Right ventricle myocardium inferior (tissue), 1 donor: ENCODE measurements at regions not wholly inside any gene's neighbourhood (a gene's known extent, or its start where the extent isn't known, plus 50 kb on each side); places are given as distances from the start of the nearest gene placed in this dataset.
"Not testable (repeated sequence)": the region's sequence is repeated elsewhere in the genome, so short reads cannot be mapped to it uniquely, and the experiment has no call there.

ENCODE experiments used
- ATAC-seq: fragments of 200-7000 bp; cut with Tn5 transposase; one replicate; pipeline ENCODE4 v1.9.1; 2020; ENCODE audit warnings: mild to moderate bottlenecking, moderate library complexity
- DNase-seq: peaks from one replicate; pipeline ENCODE4 v3.0.0; 2021; ENCODE audit errors: missing footprints
- intact Hi-C: fragments of 100-400 bp; cut with DNase I; formaldehyde crosslinking; loops from one replicate; pipeline ENCODE4 v1.11.0; 2022
- donor health status: DM: no; HTN: yes; CAD: no; lungs with severe emphysema.

- no peak for DNase-seq
- no peak for ATAC-seq
- intact Hi-C loops = no loop called here
Measured at GRCh38 chr13:78913656-78914055, 254.7 kb upstream of the OBI1 start.

GRCh38 chr13:78910147-78910546 is 251.2 kb upstream of the OBI1 start:
- intact Hi-C loops = no loop called here
- DNase-seq = no peak
- no peak for ATAC-seq

- intact Hi-C loops = no loop called here
- DNase-seq (no peak), ATAC-seq (no peak)
Measured at GRCh38 chr13:78909276-78909675, 250.3 kb upstream of the OBI1 start.

GRCh38 chr13:78907006-78907405 is 248.1 kb upstream of the OBI1 start:
- intact Hi-C loops = no loop called here
- ATAC-seq = no peak

DNA sequence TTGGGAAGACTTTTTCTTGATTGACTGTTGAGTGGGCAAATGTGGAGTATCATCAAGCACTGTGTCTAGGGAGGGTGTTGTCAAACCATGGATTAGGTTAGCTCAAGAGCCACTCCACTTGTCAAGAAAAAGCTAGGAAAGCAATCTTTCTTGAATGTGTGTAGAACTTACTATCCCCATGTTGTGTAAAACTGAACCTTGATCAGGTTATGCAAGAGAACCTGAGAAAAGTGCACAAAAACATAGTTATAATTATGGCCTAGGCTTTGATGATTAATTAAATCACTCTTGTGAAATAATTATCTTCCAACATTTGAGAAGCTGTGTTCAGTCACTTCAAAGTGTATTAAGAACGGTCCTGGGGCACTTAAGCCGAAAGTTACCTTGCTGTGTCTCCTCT is 238.2 kb upstream of the OBI1 start:
- DNase-seq = no peak
- intact Hi-C loops = no loop called here
- ATAC-seq = no peak

More at GRCh38 chr13:78907006-78907405, 248.1 kb upstream of the OBI1 start:
- DNase-seq = no peak

- no peak for ATAC-seq
- DNase-seq = no peak
- intact Hi-C loops = no loop called here
Measured at GRCh38 chr13:78884571-78884970, 225.6 kb upstream of the OBI1 start.

- intact Hi-C loops = no loop called here
- no peak for DNase-seq
Measured at GRCh38 chr13:78881751-78882150, 222.8 kb upstream of the OBI1 start.

GRCh38 chr13:78881054-78881453 is 222.1 kb upstream of the OBI1 start:
- intact Hi-C loops = no loop called here

More at GRCh38 chr13:78881751-78882150, 222.8 kb upstream of the OBI1 start:
- ATAC-seq = no peak

GRCh38 chr13:78876915-78877549 is 218.1 kb upstream of the OBI1 start:
- peak; percentile 48 for DNase-seq
- no peak for ATAC-seq
- intact Hi-C loops = no loop called here

More at GRCh38 chr13:78881054-78881453, 222.1 kb upstream of the OBI1 start:
- no peak for DNase-seq
- no peak for ATAC-seq

GRCh38 chr13:78875792-78876580 is 217.0 kb upstream of the OBI1 start:
- DNase-seq (peak; percentile 37), ATAC-seq (no peak)
- intact Hi-C loops = no loop called here

DNA sequence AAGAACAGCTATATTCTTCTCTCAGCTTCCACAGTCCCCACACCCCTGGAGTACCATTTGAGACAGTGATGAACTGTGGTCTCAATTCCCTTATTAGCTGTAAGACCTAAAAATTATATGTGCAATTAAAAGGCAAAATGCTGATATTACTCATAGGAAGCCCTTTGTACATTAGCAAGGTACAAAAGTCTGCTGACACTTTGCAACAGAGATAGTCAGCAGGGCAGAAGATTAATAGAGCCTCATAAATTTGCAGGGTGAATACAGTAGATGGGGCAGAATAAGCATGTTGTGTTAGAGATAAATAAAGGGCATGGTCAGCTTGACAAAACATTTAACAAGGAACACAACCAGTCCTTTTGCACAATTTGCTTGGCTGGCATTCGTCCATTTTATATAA is 210.0 kb upstream of the OBI1 start:
- ATAC-seq (no peak), DNase-seq (no peak)
- intact Hi-C loops = no loop called here

DNA sequence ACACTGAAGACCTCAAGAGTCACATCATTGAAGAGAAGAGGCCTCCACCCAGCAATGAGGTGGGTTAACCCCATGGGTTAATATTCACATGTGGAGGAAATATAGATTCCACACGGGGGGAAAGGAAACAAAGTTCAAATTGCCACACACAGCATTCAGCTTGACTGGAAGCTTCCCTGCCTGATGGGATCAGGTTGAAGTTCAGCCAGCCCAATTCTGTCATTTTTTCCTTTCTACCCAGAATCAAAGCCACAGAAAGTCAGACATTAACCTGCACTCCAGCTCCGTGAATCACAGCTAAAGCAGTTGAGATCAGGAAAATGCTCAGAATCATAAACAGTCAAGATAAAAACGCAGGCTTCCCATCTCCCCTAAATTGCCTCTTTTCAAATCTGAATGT is 208.7 kb upstream of the OBI1 start:
- ATAC-seq (no peak), DNase-seq (no peak)
- intact Hi-C loops = no loop called here

DNA sequence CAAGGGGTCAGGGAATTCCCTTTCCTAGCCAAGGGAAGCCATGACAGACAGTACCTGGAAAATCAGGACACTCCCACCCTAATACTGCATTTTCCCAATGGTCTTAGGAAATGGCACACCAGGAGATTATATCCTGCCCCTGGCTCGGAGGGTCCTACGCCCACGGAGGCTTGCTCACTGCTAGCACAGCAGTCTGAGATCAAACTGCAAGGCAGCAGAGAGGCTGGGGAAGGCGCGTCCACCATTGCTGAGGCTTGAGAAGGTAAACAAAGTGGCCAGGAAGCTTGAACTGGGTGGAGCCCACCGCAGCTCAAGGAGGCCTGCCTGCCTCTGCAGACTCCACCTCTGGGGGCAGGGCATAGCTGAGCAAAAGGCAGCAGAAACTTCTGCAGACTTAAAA is 207.1 kb upstream of the OBI1 start:
- intact Hi-C loops, ATAC-seq, DNase-seq: not testable (repeated sequence)

DNA sequence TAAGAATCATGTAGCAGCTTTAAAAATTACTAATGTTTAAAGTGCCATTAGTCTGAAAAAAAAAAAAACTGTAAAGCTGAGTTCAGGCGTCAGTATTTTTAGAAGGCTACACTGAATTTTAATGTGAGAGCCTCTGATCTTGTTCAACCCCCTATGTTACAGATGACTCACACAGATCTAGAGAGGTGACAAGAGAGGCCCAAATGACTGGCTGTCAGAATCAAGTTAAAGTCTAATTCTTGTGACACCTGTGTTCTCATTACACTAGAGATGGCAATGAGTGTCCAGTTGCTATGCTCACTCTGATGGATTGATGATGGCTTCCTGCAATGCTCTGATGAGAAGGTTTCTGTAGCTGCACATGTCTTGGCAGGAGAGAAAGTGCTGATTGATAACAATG is 203.5 kb upstream of the OBI1 start:
- intact Hi-C loops = no loop called here
- ATAC-seq (no peak), DNase-seq (no peak)

DNA sequence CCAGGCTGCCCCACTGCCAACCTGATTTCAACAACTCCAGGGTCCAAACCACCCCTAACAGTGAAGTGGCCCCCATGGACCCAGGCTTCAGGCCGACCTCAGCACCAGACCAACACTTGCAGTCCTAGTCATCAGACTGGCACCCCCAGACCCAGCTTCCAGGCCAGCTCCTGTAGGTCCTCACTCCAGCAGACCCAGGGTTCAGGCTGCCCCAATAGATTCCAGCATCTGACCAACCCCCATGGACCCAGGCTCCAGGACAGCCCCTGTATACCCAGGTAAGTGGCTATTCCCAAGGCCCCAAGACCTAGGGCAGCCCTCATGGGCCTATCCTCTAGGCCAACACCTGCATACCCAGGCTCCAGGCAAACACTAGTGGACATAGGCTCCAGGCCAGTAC is 193.8 kb upstream of the OBI1 start:
- ATAC-seq = no peak
- intact Hi-C loops = no loop called here
- no peak for DNase-seq

DNA sequence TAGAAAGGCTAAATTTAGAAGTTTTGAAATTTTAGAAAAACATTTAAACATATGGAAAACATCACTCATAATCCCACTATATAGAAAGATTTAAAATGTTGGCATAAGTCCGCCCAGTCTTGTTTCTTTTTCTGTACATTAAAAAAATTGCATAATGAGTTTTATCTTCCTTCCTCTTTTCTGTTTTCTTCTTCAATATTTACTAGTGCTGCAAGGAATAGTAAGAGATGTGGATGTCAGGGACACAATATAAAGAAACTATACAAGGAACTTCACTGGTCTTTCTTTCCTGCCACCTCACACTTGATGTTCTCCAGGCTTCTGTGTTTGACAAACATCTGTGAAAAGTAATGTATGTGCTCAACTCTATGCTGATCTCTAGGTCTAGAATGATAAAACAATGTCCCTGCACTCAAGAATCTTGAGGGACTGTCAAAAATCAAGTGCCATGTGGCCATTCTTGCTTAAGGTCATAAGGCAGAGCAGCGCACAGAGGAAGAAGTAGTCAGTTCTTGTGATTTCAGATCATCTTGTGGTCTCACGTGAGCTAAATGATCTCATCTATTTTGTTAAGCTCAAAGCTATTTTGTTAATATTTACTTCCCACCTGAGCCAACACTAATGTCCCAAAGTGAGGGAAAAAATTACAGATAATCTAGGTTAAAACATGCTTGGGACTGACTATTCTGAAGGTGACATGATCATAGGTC is 186.9 kb upstream of the OBI1 start:
- intact Hi-C loops = no loop called here
- ATAC-seq (no peak), DNase-seq (no peak)

DNA sequence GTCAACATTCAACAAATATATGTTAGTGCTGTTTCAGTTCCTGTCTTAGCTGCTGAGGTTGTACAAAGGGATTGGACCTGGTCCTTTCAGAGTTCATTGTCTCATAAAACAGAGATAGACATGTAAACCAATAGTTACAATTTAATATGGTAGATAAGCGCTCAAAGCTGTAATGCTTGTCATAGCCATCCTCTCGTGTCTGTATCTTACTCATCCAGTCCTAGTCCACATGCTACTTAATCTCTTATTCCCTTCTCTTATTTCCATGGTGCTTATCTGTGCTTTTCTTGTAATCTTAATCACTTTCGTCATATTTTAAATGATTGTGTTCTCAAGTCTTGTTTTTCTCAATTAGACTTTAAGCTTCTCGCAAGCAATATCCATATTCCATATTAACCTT is 185.2 kb upstream of the OBI1 start:
- DNase-seq (no peak), ATAC-seq (no peak)
- intact Hi-C loops = no loop called here

DNA sequence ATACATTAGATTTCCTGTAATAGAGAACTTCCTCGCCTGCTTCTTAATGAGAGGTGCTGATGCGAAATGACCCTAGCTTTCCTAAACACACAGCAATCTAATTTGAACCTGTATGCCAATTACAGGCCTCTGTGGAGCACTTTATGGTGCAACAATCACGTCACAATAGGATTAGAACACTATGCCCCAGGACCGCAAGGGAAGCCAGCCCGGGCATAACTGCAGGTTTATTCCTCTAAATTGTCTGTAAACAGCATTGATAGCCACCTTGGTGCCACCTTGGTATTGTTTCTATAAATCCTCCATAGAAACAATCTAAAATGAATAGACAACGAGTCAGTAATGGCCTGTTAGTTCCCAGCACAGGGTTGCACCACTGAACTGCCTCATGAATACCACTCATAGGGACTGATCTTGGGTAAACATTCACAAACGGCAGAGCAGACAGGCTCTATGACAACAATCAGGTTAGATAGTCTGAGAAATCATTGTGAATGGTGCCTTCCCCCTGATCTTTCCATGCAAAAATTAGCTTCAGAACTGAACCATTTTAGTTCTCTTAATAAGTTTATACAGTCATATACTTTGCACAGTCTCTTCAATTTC is 182.5 kb upstream of the OBI1 start:
- intact Hi-C loops = no loop called here
- DNase-seq (no peak), ATAC-seq (no peak)

DNA sequence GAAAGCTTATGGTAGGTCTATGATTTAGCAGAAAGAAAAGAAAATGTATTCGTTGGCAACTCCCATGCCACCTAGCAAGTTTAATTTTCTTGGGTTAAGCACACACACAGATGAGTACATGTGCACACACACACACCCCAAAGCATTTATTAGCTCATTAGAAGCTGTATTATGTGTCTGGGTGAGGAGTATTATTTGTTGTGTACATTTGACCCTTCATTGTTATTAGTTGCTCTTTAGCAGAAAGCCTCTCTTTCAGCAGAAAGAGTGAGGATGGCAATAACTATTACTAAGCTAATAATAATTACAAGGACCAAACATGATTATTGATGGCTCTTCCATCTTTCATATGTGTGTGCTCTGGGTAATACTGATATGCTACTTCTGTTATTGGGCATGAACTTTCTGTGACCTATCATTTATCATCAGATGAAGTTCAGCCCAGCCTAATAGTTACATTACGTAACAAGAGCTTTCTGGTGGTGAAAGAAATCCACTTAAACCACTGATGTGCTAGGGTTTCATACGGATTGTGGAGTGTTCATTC is 177.4 kb upstream of the OBI1 start:
- intact Hi-C loops = no loop called here
- ATAC-seq = no peak
- no peak for DNase-seq
